ENCODE measurements at regions not wholly inside any gene's neighbourhood (a gene's known extent, or its start where the extent isn't known, plus 50 kb on each side); places are given as distances from the start of the nearest gene placed in this dataset.

GRCh38 chr17:77422748-77423113 is 282.0 kb downstream of the SEC14L1 start:
- TF ChIP-seq CTCF (conservative IDR thresholded peaks at IDR 0.05) (no peak), ZFX (IDR thresholded peaks at IDR 0.05) (no peak)

Measured in C4-2B (cell line).